IMR-90 (cell line): ENCODE measurements at regions not wholly inside any gene's neighbourhood (a gene's known extent, or its start where the extent isn't known, plus 50 kb on each side); places are given as distances from the start of the nearest gene placed in this dataset.

Experiments
- ATAC-seq: fragments of 200-7000 bp; cut with Tn5 transposase; 2 replicates; pipeline ENCODE4 v1.9.1; 2020; ENCODE audit warnings: low read depth, mild to moderate bottlenecking, moderate library complexity
- BruUV-seq: library from RNA; stranded (reverse); fragments of 400-500 nt; replicated peaks from 2 replicates; lab custom pipeline; 2021; lab: Mats Ljungman, UMichigan
- CTCF ChIA-PET: fragments of 300-600 bp; formaldehyde crosslinking; extraction: SDS; loops from one replicate; lab custom pipeline; 2021; ENCODE audit warnings: antibody characterized with exemption; lab: Yijun Ruan, JAX
- POLR2A ChIA-PET: fragments of 300-600 bp; sonication (Branson Sonifier 250); formaldehyde crosslinking; loops from one replicate; lab custom pipeline; 2022; ENCODE audit warnings: antibody characterized with exemption; ENCODE audit not compliant: unreplicated experiment; lab: Charles Lee
- DNase-seq: peaks from one replicate; pipeline ENCODE4 v3.0.0; 2013
- H2AFZ ChIP-seq: replicated peaks from 2 replicates; pipeline ENCODE3; 2013; ENCODE audit warnings: low read length, mild to moderate bottlenecking; ENCODE audit not compliant: poor library complexity
- H2AK5ac ChIP-seq: 2 replicates; pipeline ENCODE4 v1.6.1; 2013; ENCODE audit warnings: low read depth, low read length, inconsistent platforms
- H2AK9ac ChIP-seq: replicated peaks from 2 replicates; pipeline ENCODE3; 2013; ENCODE audit warnings: mild to moderate bottlenecking, low read depth, low read length, moderate library complexity; ENCODE audit not compliant: poor library complexity
- H2BK120ac ChIP-seq: 2 replicates; pipeline ENCODE4 v1.6.1; 2013; ENCODE audit warnings: low read depth, low read length, inconsistent platforms
- H2BK15ac ChIP-seq: 3 replicates; pipeline ENCODE4 v1.6.1; 2013; ENCODE audit warnings: low read depth, low read length, inconsistent platforms
- H2BK20ac ChIP-seq: 2 replicates; pipeline ENCODE4 v1.6.1; 2013; ENCODE audit warnings: low read depth, mild to moderate bottlenecking, inconsistent platforms, low read length, moderate library complexity
- H2BK5ac ChIP-seq: 2 replicates; pipeline ENCODE4 v1.6.1; 2013; ENCODE audit warnings: mild to moderate bottlenecking, low read depth, low read length, inconsistent platforms; ENCODE audit not compliant: poor library complexity, severe bottlenecking
- H3K14ac ChIP-seq: replicated peaks from 2 replicates; pipeline ENCODE4 v1.6.1; 2013; ENCODE audit warnings: low read depth, low read length, inconsistent platforms
- H3K18ac ChIP-seq: 2 replicates; pipeline ENCODE4 v1.6.1; 2013; ENCODE audit warnings: low read depth, low read length, control low read depth
- H3K23ac ChIP-seq: 2 replicates; pipeline ENCODE4 v1.6.1; 2013; ENCODE audit warnings: low read depth, low read length, inconsistent platforms
- H3K27ac ChIP-seq: 2 replicates; pipeline ENCODE4 v1.5.1; 2013; ENCODE audit warnings: mild to moderate bottlenecking, control low read depth, low read length; ENCODE audit not compliant: insufficient read depth
- H3K27me3 ChIP-seq: 2 replicates; pipeline ENCODE4 v1.6.1; 2013; ENCODE audit warnings: low read length; ENCODE audit not compliant: control insufficient read depth, insufficient read depth
- H3K36me3 ChIP-seq: 2 replicates; pipeline ENCODE4 v1.6.1; 2013; ENCODE audit warnings: low read length, mixed read lengths; ENCODE audit not compliant: control insufficient read depth, insufficient read depth
- H3K4ac ChIP-seq: 2 replicates; pipeline ENCODE4 v1.6.1; 2013; ENCODE audit warnings: low read depth, low read length, inconsistent platforms
- H3K4me1 ChIP-seq: 2 replicates; pipeline ENCODE4 v1.6.1; 2013; ENCODE audit warnings: low read length, mixed read lengths; ENCODE audit not compliant: control insufficient read depth, insufficient read depth
- H3K4me2 ChIP-seq: 2 replicates; pipeline ENCODE4 v1.6.1; 2013; ENCODE audit warnings: low read depth, mild to moderate bottlenecking, control low read depth, low read length, moderate library complexity
- H3K4me3 ChIP-seq: 2 replicates; pipeline ENCODE4 v1.5.1; 2013; ENCODE audit warnings: low read depth, mild to moderate bottlenecking, control low read depth, low read length, moderate library complexity; ENCODE audit not compliant: insufficient read depth
- H3K56ac ChIP-seq: 2 replicates; pipeline ENCODE4 v1.6.1; 2013; ENCODE audit warnings: low read length, inconsistent platforms; ENCODE audit not compliant: insufficient read depth; ENCODE audit errors: extremely low read depth
- H3K79me1 ChIP-seq, 2 experiments: 2 replicates each; pipeline ENCODE4 v1.6.1; 2013; ENCODE audit warnings: low read length in 2 of 2, inconsistent platforms in 1 of 2, low read depth in 1 of 2
- H3K9ac ChIP-seq: 2 replicates; pipeline ENCODE4 v1.6.1; 2013; ENCODE audit warnings: low read depth, low read length, control low read depth
- H3K9me1 ChIP-seq: 2 replicates; pipeline ENCODE4 v1.6.1; 2013; ENCODE audit warnings: low read length, inconsistent platforms; ENCODE audit not compliant: insufficient read depth
- H3K9me3 ChIP-seq: 2 replicates; pipeline ENCODE4 v1.6.1; 2013; ENCODE audit warnings: low read length; ENCODE audit not compliant: control insufficient read depth, insufficient read depth
- H4K20me1 ChIP-seq: 2 replicates; pipeline ENCODE4 v1.6.1; 2013; ENCODE audit warnings: low read length, inconsistent platforms; ENCODE audit not compliant: insufficient read depth
- H4K5ac ChIP-seq: 2 replicates; pipeline ENCODE4 v1.6.1; 2013; ENCODE audit warnings: mild to moderate bottlenecking, low read depth, low read length, control low read depth
- H4K8ac ChIP-seq, 2 experiments: 2 replicates each; pipeline ENCODE4 v1.6.1; 2013; ENCODE audit warnings: low read depth in 2 of 2, low read length in 2 of 2, control low read depth in 1 of 2, inconsistent platforms in 1 of 2
- H4K91ac ChIP-seq: 2 replicates; pipeline ENCODE4 v1.6.1; 2013; ENCODE audit warnings: low read depth, low read length, inconsistent platforms; ENCODE audit not compliant: insufficient read depth
- CHD1 ChIP-seq: IDR thresholded peaks from 2 replicates; pipeline ENCODE4 v1.6.1; 2012; ENCODE audit warnings: low read depth, low read length, improper control_type of control experiment
- MAZ ChIP-seq: IDR thresholded peaks from 2 replicates; pipeline ENCODE4 v1.6.1; 2012; ENCODE audit warnings: low read depth, mild to moderate bottlenecking, low read length, improper control_type of control experiment, moderate library complexity, borderline replicate concordance
- WGBS, 2 experiments: methylation state at CpG; one replicate each; pipeline versions ENCODE4 v1.1.5 to v1.1.7; 2013; ENCODE audit warnings: missing lambda C conversion rate in 2 of 2; ENCODE audit not compliant: insufficient read length in 1 of 2; ENCODE audit errors: extremely low coverage in 2 of 2; 5-methylcytosine and 5-hydroxymethylcytosine counted together
- dilution Hi-C: fragments of 300-500 bp; cut with HindIII; formaldehyde crosslinking; loops from one replicate; pipeline ENCODE4 v1.14.3; 2018; ENCODE audit warnings: low sequenced_read_pairs; ENCODE audit not compliant: unreplicated experiment
- in situ Hi-C: fragments of 300-500 bp; cut with MboI; formaldehyde crosslinking; loops from 3 replicates; pipeline ENCODE4 v1.14.3; 2019; ENCODE audit warnings: low sequenced_read_pairs, inconsistent platforms, mixed read lengths
- intact Hi-C: fragments of 100-400 bp; cut with micrococcal nuclease; formaldehyde crosslinking; loops from 2 replicates; pipeline ENCODE4 v1.10.0; 2022

- DNase-seq = no peak
- ATAC-seq = no peak
- Histone ChIP-seq H4K8ac (no peak overlapping the region), H3K9ac (no peak overlapping the region), H3K23ac (no peak overlapping the region), H3K4me3 (no peak overlapping the region), H3K27me3 (peaks cover 54% of the 10 kb centered on the region), H3K79me1 (no peaks in the 10 kb centered on the region), H3K4me2 (no peak overlapping the region), H4K5ac (no peak overlapping the region), H3K36me3 (no peaks in the 10 kb centered on the region), H3K9me1 (no peaks in the 10 kb centered on the region), H4K91ac (no peak overlapping the region), H2BK120ac (no peak overlapping the region), H2BK5ac (no peak overlapping the region), H3K56ac (no peak overlapping the region), H3K4me1 (no peaks in the 10 kb centered on the region), H4K20me1 (no peaks in the 10 kb centered on the region), H2BK15ac (no peak overlapping the region), H2AK9ac (no peak overlapping the region), H2BK20ac (no peak overlapping the region), H3K4ac (no peak overlapping the region), H3K18ac (no peak overlapping the region), H2AFZ (no peak overlapping the region), H3K9me3 (no peaks in the 10 kb centered on the region), H3K27ac (no peak overlapping the region), H3K14ac (no peak overlapping the region), H2AK5ac (no peak overlapping the region)
- no TSS peak for BruUV-seq
- ChIA-PET CTCF (no interaction called here), POLR2A (no interaction called here)
- 61% methylated on average over 6 of the region's 22 CpGs; no CpG with 5 or more reads in 1 of the 2 experiments for WGBS, 2 experiments
- intact Hi-C loops = no loop called here
- TF ChIP-seq MAZ = no peak
- TF ChIP-seq CHD1 = no peak
- dilution Hi-C loops = no loop called here
- in situ Hi-C loops = no loop called here
Measured at GRCh38 chr1:22267413-22268175, 124.7 kb upstream of the WNT4 start.
